HL-60 (cell line): ENCODE measurements at regions not wholly inside any gene's neighbourhood (a gene's known extent, or its start where the extent isn't known, plus 50 kb on each side); places are given as distances from the start of the nearest gene placed in this dataset.

Source experiments
- GABPA ChIP-seq: IDR thresholded peaks from 2 replicates; pipeline ENCODE4 v1.6.1; 2012; ENCODE audit warnings: low read depth
- SPI1 ChIP-seq: IDR thresholded peaks from 2 replicates; pipeline ENCODE4 v1.6.1; 2012; ENCODE audit warnings: low read depth, mild to moderate bottlenecking, borderline replicate concordance
- TF ChIP-seq, protein P1 (sequence below): IDR thresholded peaks from one replicate; pipeline ENCODE4 v1.5.1; 2011; ENCODE audit warnings: low read length, control low read depth, inconsistent platforms; ENCODE audit not compliant: insufficient read depth
- TF ChIP-seq, protein P2 (sequence below): IDR thresholded peaks from 2 replicates; pipeline ENCODE4 v1.6.1; 2012; ENCODE audit warnings: low read depth; ENCODE audit not compliant: insufficient replicate concordance

DNA sequence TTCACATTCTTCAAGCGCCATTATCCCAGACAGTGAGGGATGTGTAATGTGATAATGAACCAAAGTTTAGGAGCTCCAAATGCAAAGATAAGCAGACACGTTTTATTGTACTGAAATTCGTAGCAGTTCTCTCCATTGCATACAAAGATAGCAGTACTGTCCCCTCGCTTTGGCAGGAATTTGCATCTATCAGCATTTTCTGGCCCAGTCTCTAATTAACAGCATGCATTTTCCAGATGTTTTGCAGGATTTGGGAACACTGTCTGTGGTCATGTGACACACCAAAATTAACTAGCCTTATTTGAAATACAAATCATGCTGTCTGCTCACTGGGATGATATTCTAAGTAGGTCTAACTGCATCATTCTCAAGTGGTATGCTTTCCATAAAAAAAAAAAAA is 235.9 kb upstream of the TRPM3 start:
- TF ChIP-seq, protein P1, sequence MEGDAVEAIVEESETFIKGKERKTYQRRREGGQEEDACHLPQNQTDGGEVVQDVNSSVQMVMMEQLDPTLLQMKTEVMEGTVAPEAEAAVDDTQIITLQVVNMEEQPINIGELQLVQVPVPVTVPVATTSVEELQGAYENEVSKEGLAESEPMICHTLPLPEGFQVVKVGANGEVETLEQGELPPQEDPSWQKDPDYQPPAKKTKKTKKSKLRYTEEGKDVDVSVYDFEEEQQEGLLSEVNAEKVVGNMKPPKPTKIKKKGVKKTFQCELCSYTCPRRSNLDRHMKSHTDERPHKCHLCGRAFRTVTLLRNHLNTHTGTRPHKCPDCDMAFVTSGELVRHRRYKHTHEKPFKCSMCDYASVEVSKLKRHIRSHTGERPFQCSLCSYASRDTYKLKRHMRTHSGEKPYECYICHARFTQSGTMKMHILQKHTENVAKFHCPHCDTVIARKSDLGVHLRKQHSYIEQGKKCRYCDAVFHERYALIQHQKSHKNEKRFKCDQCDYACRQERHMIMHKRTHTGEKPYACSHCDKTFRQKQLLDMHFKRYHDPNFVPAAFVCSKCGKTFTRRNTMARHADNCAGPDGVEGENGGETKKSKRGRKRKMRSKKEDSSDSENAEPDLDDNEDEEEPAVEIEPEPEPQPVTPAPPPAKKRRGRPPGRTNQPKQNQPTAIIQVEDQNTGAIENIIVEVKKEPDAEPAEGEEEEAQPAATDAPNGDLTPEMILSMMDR = no peak
- TF ChIP-seq, protein P2, sequence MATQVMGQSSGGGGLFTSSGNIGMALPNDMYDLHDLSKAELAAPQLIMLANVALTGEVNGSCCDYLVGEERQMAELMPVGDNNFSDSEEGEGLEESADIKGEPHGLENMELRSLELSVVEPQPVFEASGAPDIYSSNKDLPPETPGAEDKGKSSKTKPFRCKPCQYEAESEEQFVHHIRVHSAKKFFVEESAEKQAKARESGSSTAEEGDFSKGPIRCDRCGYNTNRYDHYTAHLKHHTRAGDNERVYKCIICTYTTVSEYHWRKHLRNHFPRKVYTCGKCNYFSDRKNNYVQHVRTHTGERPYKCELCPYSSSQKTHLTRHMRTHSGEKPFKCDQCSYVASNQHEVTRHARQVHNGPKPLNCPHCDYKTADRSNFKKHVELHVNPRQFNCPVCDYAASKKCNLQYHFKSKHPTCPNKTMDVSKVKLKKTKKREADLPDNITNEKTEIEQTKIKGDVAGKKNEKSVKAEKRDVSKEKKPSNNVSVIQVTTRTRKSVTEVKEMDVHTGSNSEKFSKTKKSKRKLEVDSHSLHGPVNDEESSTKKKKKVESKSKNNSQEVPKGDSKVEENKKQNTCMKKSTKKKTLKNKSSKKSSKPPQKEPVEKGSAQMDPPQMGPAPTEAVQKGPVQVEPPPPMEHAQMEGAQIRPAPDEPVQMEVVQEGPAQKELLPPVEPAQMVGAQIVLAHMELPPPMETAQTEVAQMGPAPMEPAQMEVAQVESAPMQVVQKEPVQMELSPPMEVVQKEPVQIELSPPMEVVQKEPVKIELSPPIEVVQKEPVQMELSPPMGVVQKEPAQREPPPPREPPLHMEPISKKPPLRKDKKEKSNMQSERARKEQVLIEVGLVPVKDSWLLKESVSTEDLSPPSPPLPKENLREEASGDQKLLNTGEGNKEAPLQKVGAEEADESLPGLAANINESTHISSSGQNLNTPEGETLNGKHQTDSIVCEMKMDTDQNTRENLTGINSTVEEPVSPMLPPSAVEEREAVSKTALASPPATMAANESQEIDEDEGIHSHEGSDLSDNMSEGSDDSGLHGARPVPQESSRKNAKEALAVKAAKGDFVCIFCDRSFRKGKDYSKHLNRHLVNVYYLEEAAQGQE = no peak
- TF ChIP-seq GABPA = no peak
- no peak for TF ChIP-seq SPI1
